Upper lobe of left lung (tissue), 4 donors: ENCODE measurements at regions not wholly inside any gene's neighbourhood (a gene's known extent, or its start where the extent isn't known, plus 50 kb on each side); places are given as distances from the start of the nearest gene placed in this dataset.

ENCODE experiments used
- CTCF ChIP-seq, 6 experiments: fragments of 450-650 bp in 4 of 6; fragments of 200-600 bp in 2 of 6; sonication (generic) in 2 of 6; IDR thresholded peaks; one replicate each; pipeline ENCODE4 v1.5.1; 2016 to 2019; ENCODE audit warnings: antibody characterized with exemption in 6 of 6
- POLR2A ChIP-seq, 4 donors: fragments of 450-650 bp; IDR thresholded peaks; one replicate each; pipeline ENCODE4 v1.5.1; 2016 to 2017; ENCODE audit warnings: antibody characterized with exemption in 4 of 4, mild to moderate bottlenecking in 2 of 4

DNA sequence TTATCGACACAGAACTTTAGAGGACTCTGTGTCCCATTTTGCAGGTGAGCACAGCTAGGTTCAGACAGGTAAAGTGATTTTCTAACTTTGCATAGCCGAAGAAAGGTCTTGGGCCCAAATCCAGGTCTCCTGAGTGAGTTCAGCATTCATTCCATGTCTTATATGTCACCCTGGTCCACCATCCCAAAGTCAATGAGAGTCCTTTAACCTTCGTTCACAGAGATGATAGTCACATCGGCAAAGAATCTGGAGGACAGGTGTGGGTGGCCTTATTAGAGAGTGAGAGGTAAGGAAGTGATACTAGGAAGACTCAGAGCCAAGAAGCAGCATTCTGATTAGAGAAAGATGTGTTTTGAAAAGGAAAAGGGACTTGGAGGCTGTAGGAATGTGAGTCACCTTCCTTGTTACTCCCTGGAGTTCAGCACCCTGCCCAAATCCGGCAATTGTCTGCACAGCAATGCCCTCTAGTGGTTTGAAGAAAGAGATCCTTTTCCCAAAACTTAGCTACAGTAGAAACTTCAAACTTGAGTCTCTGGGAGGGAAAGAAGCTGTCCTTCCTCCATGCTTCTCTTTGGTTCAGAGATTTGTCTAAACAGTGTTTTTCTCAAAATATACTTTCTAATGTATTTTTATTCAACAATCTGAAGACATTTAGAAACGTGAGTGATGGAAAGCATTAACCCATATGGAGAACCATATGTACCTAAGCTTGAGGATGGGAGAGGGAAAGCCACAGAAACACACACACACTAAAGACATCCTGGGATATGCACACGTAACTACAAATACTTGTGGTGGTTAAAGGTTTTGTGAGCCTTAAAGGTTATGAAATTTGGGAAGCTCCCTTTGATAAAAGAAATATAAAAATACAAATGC is 96.4 kb upstream of the SHISA6 start:
- peak in 5 of 6 experiments; percentile 18 to 53 (median 43) for TF ChIP-seq CTCF (IDR thresholded peaks at IDR 0.05)
- no peak for TF ChIP-seq POLR2A (IDR thresholded peaks at IDR 0.05)
